Loucy (cell line): ENCODE measurements at regions not wholly inside any gene's neighbourhood (a gene's known extent, or its start where the extent isn't known, plus 50 kb on each side); places are given as distances from the start of the nearest gene placed in this dataset.

ENCODE experiments used
- H2AFZ ChIP-seq: fragments of 200-600 bp; sonication (generic); 2 replicates; pipeline ENCODE4 v1.6.0; 2016; ENCODE audit warnings: antibody characterized with exemption, mild to moderate bottlenecking, low read length, moderate library complexity
- H3F3A ChIP-seq: fragments of 200-600 bp; 2 replicates; pipeline ENCODE4 v1.6.0; 2016; ENCODE audit warnings: antibody characterized with exemption, low read depth, mild to moderate bottlenecking
- H3K27me3 ChIP-seq: fragments of 200-600 bp; sonication (generic); 2 replicates; pipeline ENCODE4 v1.6.1; 2014; ENCODE audit warnings: low read length, mild to moderate bottlenecking; ENCODE audit not compliant: insufficient read depth, poor library complexity, severe bottlenecking
- H3K36me3 ChIP-seq: fragments of 200-600 bp; sonication (generic); 2 replicates; pipeline ENCODE4 v1.6.1; 2016; ENCODE audit warnings: low read length; ENCODE audit not compliant: insufficient read depth
- H3K4me1 ChIP-seq: fragments of 200-600 bp; sonication (generic); 2 replicates; pipeline ENCODE4 v1.5.1; 2014; ENCODE audit warnings: low read length, mild to moderate bottlenecking; ENCODE audit not compliant: insufficient read depth, poor library complexity, severe bottlenecking
- H3K4me2 ChIP-seq: fragments of 200-600 bp; sonication (generic); 2 replicates; pipeline ENCODE4 v1.6.0; 2014; ENCODE audit warnings: antibody characterized with exemption, low read length, low read depth, mild to moderate bottlenecking; ENCODE audit not compliant: poor library complexity, severe bottlenecking
- H3K4me3 ChIP-seq: fragments of 200-600 bp; sonication (generic); 2 replicates; pipeline ENCODE4 v1.5.1; 2014; ENCODE audit warnings: low read length, mild to moderate bottlenecking, mixed read lengths; ENCODE audit not compliant: poor library complexity, severe bottlenecking
- H3K79me2 ChIP-seq: fragments of 200-600 bp; sonication (generic); 2 replicates; pipeline ENCODE4 v1.6.1; 2014; ENCODE audit warnings: low read length; ENCODE audit not compliant: insufficient read depth
- H3K9ac ChIP-seq: fragments of 200-600 bp; sonication (generic); 2 replicates; pipeline ENCODE4 v1.6.0; 2014; ENCODE audit warnings: mild to moderate bottlenecking, low read depth, low read length, moderate library complexity; ENCODE audit not compliant: poor library complexity, severe bottlenecking
- H3K9me2 ChIP-seq: fragments of 200-600 bp; sonication (generic); replicated peaks from 2 replicates; pipeline ENCODE4 v1.6.1; 2016; ENCODE audit warnings: low read depth, low read length, mixed read lengths
- H3K9me3 ChIP-seq: fragments of 200-600 bp; sonication (generic); 2 replicates; pipeline ENCODE4 v1.6.1; 2014; ENCODE audit warnings: mild to moderate bottlenecking, antibody characterized with exemption, low read length, low read depth; ENCODE audit not compliant: insufficient read depth
- H4K20me1 ChIP-seq: fragments of 200-600 bp; sonication (generic); 2 replicates; pipeline ENCODE4 v1.6.0; 2014; ENCODE audit warnings: antibody characterized with exemption, low read length, mild to moderate bottlenecking; ENCODE audit not compliant: insufficient read depth, poor library complexity, severe bottlenecking
- CTCF ChIP-seq: fragments of 200-600 bp; sonication (generic); conservative IDR thresholded peaks from 2 replicates; pipeline ENCODE4 v1.5.1; 2014; ENCODE audit warnings: mild to moderate bottlenecking, antibody characterized with exemption, low read length
- EZH2phosphoT487 ChIP-seq: fragments of 200-600 bp; IDR thresholded peaks from 2 replicates; pipeline ENCODE4 v1.6.1; 2018; ENCODE audit warnings: antibody characterized with exemption, mild to moderate bottlenecking, moderate library complexity, borderline replicate concordance

GRCh38 chr6:40022867-40023266 lies 88.6 kb upstream of the MOCS1 start:
- Histone ChIP-seq H3K79me2 (no peaks in the 10 kb centered on the region), H4K20me1 (no peaks in the 10 kb centered on the region), H3K36me3 (no peaks in the 10 kb centered on the region), H3K4me1 (no peaks in the 10 kb centered on the region), H3K9me3 (no peaks in the 10 kb centered on the region), H3K4me3 (no peak overlapping the region), H3K9me2 (no peaks in the 10 kb centered on the region), H2AFZ (no peak overlapping the region), H3F3A (no peaks in the 10 kb centered on the region), H3K9ac (no peak overlapping the region), H3K4me2 (no peak overlapping the region), H3K27me3 (no peaks in the 10 kb centered on the region)
- TF ChIP-seq EZH2phosphoT487 (no peak), CTCF (no peak)

GRCh38 chr6:40020166-40020565 lies 85.9 kb upstream of the MOCS1 start:
- Histone ChIP-seq H3K9me3 (no peaks in the 10 kb centered on the region), H3K36me3 (no peaks in the 10 kb centered on the region), H3K4me2 (no peak overlapping the region), H3K79me2 (no peaks in the 10 kb centered on the region), H2AFZ (no peak overlapping the region), H3K4me1 (no peaks in the 10 kb centered on the region), H3K9ac (no peak overlapping the region), H3K4me3 (no peak overlapping the region), H4K20me1 (no peaks in the 10 kb centered on the region), H3K27me3 (no peaks in the 10 kb centered on the region), H3F3A (no peaks in the 10 kb centered on the region), H3K9me2 (no peaks in the 10 kb centered on the region)
- no peak for TF ChIP-seq CTCF
- no peak for TF ChIP-seq EZH2phosphoT487

GRCh38 chr6:40015530-40015929 lies 81.3 kb upstream of the MOCS1 start:
- H3K4me1 ChIP-seq, result no peaks in the 10 kb centered on the region
- H3K79me2 ChIP-seq, result no peaks in the 10 kb centered on the region
- no peaks in the 10 kb centered on the region for H3K36me3 ChIP-seq
- H3K9me2 ChIP-seq, result no peaks in the 10 kb centered on the region
- no peak overlapping the region for H3K4me2 ChIP-seq
- no peaks in the 10 kb centered on the region for H4K20me1 ChIP-seq
- H2AFZ ChIP-seq, result no peak overlapping the region
- H3F3A ChIP-seq, result no peaks in the 10 kb centered on the region
- TF ChIP-seq CTCF (no peak), EZH2phosphoT487 (no peak)
- no peaks in the 10 kb centered on the region for H3K9me3 ChIP-seq
- H3K27me3 ChIP-seq, result no peaks in the 10 kb centered on the region
- H3K4me3 ChIP-seq, result no peak overlapping the region
- no peak overlapping the region for H3K9ac ChIP-seq
